ENCODE measurements at regions not wholly inside any gene's neighbourhood (a gene's known extent, or its start where the extent isn't known, plus 50 kb on each side); places are given as distances from the start of the nearest gene placed in this dataset.

DNA sequence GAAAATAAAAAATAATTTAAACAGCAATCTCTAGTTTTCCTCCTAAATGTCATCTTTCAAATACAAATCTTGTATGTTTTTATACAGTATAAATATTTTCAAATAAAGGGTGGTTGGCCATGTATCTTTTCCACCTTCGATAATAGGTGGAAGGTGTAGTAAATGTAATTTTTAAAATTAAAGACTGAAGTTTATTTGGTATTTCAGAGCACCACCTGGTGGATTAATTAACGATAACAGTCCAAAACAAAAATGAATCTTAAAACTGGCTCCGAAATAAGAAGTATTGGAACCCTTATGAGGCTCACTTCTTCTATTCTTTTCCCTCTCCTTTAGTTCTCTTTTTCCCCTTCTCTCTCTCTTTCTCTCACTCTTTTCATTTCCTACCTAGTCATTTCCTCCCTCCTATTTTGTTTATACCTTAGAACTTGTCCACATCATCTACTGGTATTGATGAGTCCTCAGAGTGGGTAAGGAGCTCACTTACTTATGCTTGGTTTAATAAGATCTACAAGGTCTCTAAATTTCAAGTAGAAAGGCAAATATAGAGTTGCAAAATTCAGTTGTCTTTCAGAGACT is 82.9 kb upstream of the EXOC1L start:
- peak; percentile 36 for DNase-seq (ENCODE audit: low read depth)
- no peak overlapping the region for H3K4me3 ChIP-seq (ENCODE audit: low read depth, low read length)
- TF ChIP-seq, protein P1, sequence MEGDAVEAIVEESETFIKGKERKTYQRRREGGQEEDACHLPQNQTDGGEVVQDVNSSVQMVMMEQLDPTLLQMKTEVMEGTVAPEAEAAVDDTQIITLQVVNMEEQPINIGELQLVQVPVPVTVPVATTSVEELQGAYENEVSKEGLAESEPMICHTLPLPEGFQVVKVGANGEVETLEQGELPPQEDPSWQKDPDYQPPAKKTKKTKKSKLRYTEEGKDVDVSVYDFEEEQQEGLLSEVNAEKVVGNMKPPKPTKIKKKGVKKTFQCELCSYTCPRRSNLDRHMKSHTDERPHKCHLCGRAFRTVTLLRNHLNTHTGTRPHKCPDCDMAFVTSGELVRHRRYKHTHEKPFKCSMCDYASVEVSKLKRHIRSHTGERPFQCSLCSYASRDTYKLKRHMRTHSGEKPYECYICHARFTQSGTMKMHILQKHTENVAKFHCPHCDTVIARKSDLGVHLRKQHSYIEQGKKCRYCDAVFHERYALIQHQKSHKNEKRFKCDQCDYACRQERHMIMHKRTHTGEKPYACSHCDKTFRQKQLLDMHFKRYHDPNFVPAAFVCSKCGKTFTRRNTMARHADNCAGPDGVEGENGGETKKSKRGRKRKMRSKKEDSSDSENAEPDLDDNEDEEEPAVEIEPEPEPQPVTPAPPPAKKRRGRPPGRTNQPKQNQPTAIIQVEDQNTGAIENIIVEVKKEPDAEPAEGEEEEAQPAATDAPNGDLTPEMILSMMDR (conservative IDR thresholded peaks at IDR 0.05; ENCODE audit: low read depth, low read length) = peak; percentile 45

DNA sequence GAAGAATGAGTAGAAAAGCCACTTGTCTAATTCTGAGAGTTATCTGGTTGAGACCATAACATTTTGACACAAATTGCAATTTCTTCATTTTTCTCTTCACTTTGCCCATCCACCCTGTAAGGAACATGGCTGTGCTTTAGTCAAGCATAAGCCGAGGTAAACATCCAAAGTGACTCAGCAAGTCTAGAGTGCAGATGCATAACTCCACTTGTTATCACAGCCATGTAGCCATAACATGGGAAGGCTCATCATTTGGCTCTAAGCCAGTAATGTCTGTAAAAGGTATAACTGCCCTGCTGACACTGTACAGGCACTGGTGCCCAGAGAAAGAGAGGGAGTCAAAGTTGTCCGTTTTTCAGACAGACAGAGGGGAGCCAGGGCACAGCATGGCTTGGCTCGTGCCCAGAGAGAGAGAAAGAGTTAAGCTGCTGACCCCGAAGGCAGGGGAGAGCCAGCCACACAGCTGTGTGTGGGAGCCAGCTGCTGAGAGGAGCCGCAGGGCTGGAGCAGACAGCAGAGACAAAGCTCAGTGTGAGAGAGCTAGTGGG is 76.9 kb upstream of the EXOC1L start:
- TF ChIP-seq, protein P1 (conservative IDR thresholded peaks at IDR 0.05; ENCODE audit: low read depth, low read length) = no peak
- DNase-seq (ENCODE audit: low read depth) = peak; percentile 79
- no peak overlapping the region for H3K4me3 ChIP-seq (ENCODE audit: low read depth, low read length)

DNA sequence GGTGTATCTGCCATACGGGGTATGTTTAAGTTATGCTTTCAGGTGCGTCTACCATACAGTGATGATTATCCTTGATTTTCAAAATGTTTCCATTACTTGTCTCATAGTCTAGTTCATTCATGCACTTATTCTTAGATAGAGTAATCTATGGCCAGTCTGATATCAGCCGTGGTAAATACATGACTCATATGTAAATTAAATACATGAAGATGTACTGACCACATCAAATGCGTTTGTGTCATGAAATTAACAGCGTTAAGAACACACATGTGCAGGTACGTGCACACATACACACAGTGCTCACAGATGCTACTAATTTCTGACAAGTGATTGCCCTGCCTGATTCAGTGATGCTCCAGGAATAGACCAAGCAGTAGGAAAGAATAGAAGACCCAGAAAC is 75.2 kb upstream of the EXOC1L start:
- H3K4me3 ChIP-seq (ENCODE audit: low read depth, low read length) = no peak overlapping the region
- TF ChIP-seq, protein P1 (conservative IDR thresholded peaks at IDR 0.05; ENCODE audit: low read depth, low read length) = no peak
- no peak for DNase-seq (ENCODE audit: low read depth)

DNA sequence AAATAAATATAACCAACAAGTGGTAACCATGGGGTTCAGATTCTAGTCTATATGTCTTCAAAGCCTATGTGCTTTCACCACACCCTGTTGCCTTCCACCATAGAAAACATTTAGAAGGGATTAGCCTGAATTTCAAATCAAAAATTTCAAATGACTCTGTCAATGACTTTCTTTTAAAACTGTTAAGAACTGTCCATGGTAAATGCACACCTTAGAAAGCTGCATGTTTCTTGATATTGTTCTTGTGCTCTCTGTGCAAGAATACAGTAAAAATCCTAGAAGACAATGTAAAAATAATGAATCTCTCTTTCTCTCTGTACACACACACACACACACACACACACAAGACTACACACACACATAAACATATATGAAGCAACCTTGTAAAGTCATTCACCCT is 74.6 kb upstream of the EXOC1L start:
- H3K4me3 ChIP-seq (ENCODE audit: low read depth, low read length) = no peak overlapping the region
- no peak for DNase-seq (ENCODE audit: low read depth)
- TF ChIP-seq, protein P1 (conservative IDR thresholded peaks at IDR 0.05; ENCODE audit: low read depth, low read length) = no peak

DNA sequence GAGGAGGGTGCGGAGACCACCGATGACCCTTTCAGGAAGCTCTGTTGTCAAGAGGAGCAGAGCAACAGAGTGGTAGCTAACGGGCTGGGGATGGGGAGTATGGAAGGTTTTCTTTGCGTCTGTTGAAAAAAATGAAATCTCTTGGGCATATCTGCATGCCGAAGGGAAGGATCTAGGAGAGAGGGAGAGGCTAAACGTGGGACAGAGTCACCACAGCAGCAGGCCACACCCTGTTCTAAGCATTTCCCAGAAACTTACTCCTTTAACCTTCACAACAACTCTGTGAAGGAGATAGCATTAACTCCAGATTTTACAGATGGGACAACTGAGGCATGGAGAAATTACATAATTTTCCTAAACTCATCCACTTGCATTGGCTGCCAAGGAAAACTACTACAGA is 71.8 kb upstream of the EXOC1L start:
- DNase-seq (ENCODE audit: low read depth) = no peak
- TF ChIP-seq, protein P1 (conservative IDR thresholded peaks at IDR 0.05; ENCODE audit: low read depth, low read length) = no peak
- no peak overlapping the region for H3K4me3 ChIP-seq (ENCODE audit: low read depth, low read length)

DNA sequence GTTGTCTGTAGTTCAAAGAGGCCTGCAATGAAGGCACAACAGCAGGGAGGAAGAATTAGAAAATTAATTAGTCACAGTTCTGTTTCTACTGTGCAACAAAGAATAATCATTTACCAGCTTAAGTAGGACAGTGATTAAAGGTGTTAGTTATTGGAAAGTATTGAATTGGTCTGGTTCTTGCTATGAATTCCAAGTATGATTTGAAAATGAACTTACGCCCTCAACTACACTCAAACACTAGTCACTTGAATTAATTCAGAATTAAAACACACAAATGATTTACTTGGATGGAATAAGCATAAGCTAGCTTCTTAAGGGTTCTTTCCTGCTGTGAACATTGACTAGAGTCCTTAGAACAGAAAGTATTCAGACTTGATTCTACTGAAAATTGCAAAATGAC is 69.9 kb upstream of the EXOC1L start:
- TF ChIP-seq, protein P1 (conservative IDR thresholded peaks at IDR 0.05; ENCODE audit: low read depth, low read length) = no peak
- no peak for DNase-seq (ENCODE audit: low read depth)
- no peak overlapping the region for H3K4me3 ChIP-seq (ENCODE audit: low read depth, low read length)

DNA sequence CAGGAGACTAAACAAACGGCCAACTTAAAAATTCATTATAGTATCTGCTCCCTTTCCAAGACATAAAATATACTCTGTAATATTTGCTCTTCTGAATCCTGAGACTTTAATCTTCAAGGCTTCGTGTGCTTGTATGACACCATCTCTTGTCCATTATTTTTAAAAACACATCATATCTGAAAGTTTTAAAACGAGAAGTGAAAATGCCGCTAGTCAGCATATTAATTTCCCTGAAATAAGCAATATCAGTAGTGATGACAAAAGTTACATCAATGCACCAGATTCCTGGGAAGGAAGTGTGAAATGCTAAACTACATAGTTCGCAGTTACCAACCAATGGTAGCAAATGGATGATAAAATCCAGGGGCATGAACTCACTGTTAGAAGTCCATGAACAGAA is 66.8 kb upstream of the EXOC1L start:
- no peak overlapping the region for H3K4me3 ChIP-seq (ENCODE audit: low read depth, low read length)
- no peak for DNase-seq (ENCODE audit: low read depth)
- TF ChIP-seq, protein P1 (conservative IDR thresholded peaks at IDR 0.05; ENCODE audit: low read depth, low read length) = no peak

Measured in choroid plexus epithelial cell (primary cell).